CD4-positive, alpha-beta memory T cell (primary cell): ENCODE measurements at regions not wholly inside any gene's neighbourhood (a gene's known extent, or its start where the extent isn't known, plus 50 kb on each side); places are given as distances from the start of the nearest gene placed in this dataset.

Experiments
- CTCF ChIA-PET: fragments of 350-600 bp; sonication (Branson Sonifier 250); formaldehyde crosslinking; loops from one replicate; lab custom pipeline; 2021; ENCODE audit warnings: inconsistent platforms; ENCODE audit not compliant: partially characterized antibody; lab: Charles Lee
- POLR2A ChIA-PET: fragments of 350-600 bp; sonication (Branson Sonifier 250); formaldehyde crosslinking; loops from one replicate; lab custom pipeline; 2021; ENCODE audit not compliant: partially characterized antibody; lab: Charles Lee
- DNase-seq, 5 donors: peaks; one replicate each; pipeline versions ENCODE4 v3.0.0 to v3.0.0-alpha.2; 2020 to 2022; ENCODE audit warnings: mixed read lengths in 1 of 5
- H3K27ac ChIP-seq: one replicate; pipeline ENCODE4 v1.7.0; 2013; ENCODE audit warnings: low read depth, low read length
- H3K27me3 ChIP-seq: 2 replicates; pipeline ENCODE4 v1.7.0; 2013; ENCODE audit warnings: mild to moderate bottlenecking, low read length, moderate library complexity; ENCODE audit not compliant: insufficient read depth
- H3K36me3 ChIP-seq: 2 replicates; pipeline ENCODE4 v1.7.0; 2013; ENCODE audit warnings: mild to moderate bottlenecking, low read length, moderate library complexity; ENCODE audit not compliant: insufficient read depth
- H3K4me1 ChIP-seq: 2 replicates; pipeline ENCODE4 v1.7.0; 2013; ENCODE audit warnings: mild to moderate bottlenecking, low read length, moderate library complexity; ENCODE audit not compliant: insufficient read depth
- H3K4me3 ChIP-seq, 2 donors: one replicate each; pipeline ENCODE4 v1.7.0; 2013; ENCODE audit warnings: low read length in 2 of 2, mild to moderate bottlenecking in 1 of 2
- H3K9me3 ChIP-seq, 2 donors: one replicate each; pipeline ENCODE4 v1.7.0; 2013; ENCODE audit warnings: low read length in 2 of 2, control low read depth in 1 of 2; ENCODE audit not compliant: control insufficient read depth in 1 of 2
- H3K27ac Mint-ChIP-seq, 7 donors: one replicate each; pipeline ENCODE4 v1.8.0; 2020 to 2021; ENCODE audit warnings: mixed read lengths in 7 of 7, mild to moderate bottlenecking in 6 of 7, inconsistent platforms in 3 of 7, moderate library complexity in 3 of 7
- H3K27me3 Mint-ChIP-seq, 2 donors: one replicate each; pipeline ENCODE4 v1.8.0; 2020 to 2021; ENCODE audit warnings: mixed read lengths in 2 of 2
- H3K36me3 Mint-ChIP-seq, 2 donors: one replicate each; pipeline ENCODE4 v1.8.0; 2020 to 2021; ENCODE audit warnings: mixed read lengths in 2 of 2, inconsistent platforms in 1 of 2, mild to moderate bottlenecking in 1 of 2
- H3K4me1 Mint-ChIP-seq, 4 donors: one replicate each; pipeline ENCODE4 v1.8.0; 2020 to 2021; ENCODE audit warnings: mixed read lengths in 4 of 4, mild to moderate bottlenecking in 1 of 4
- H3K4me3 Mint-ChIP-seq, 8 donors: one replicate each; pipeline ENCODE4 v1.8.0; 2020 to 2021; ENCODE audit warnings: mixed read lengths in 8 of 8, mild to moderate bottlenecking in 7 of 8, moderate library complexity in 6 of 8, inconsistent platforms in 3 of 8
- H3K9me3 Mint-ChIP-seq, 8 donors: one replicate each; pipeline ENCODE4 v1.8.0; 2020 to 2021; ENCODE audit warnings: mixed read lengths in 8 of 8, mild to moderate bottlenecking in 5 of 8, inconsistent platforms in 3 of 8, moderate library complexity in 1 of 8
- intact Hi-C: fragments of 100-400 bp; cut with micrococcal nuclease; formaldehyde crosslinking; loops from one replicate; pipeline ENCODE4 v1.15.1; 2023

DNA sequence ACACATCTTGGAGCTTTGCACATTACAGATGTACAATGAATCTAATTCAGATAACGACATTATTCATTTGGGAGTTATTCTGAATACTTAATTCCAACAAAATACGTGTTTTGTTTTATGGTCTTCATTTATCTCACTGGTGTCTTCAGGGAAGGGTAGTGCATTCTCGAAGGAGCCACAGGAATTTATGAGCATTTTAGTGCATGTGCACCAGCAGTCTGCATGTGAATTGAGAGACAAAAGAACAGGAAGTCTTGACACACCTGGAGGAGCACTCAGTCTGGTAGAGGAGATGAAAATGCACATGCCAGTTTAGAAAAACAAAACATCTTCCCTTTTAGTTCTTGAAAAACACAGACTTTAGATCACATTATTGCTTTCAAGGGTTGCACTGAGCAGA lies 228.7 kb downstream of the LRATD1 start:
- CTCF ChIA-PET, result no interaction called here
- H3K9me3 ChIP-seq, result no peaks in the 10 kb centered on the region
- POLR2A ChIA-PET, result no interaction called here

DNA sequence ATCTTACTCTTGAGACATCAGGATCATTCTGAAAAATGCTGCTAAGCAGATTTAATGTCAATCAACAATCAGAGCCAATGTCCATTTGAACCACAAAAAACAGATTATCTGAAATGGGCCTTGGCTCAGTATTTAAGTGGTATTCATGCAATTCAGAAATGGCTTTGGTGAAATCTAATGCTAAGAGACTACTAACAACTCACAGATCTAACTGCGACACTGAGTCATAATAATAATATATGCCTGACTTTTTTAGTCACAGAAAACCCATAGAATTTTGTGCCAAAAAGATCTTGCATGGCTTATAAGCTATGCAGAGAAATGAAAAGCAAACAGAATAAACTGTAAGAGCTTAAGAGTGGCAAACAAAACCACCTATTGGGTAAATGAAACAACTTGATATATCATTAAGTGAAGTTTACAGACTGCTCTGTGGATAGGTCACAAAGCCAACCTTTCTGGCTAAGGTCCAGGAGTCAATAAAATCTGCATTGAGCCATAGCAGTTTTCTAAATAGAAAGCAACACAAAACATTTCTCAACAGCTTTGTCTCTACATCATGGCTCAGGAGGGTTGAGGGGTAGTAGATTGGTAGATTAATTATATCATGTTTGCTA lies 234.3 kb downstream of the LRATD1 start:
- H3K9me3 Mint-ChIP-seq, result peaks cover 2 to 11% (median 7%) of the 10 kb centered on the region in 8 donors

More for the DNA sequence above, 228.7 kb downstream of the LRATD1 start:
- no peak for DNase-seq
- H3K27ac ChIP-seq, result no peak overlapping the region
- no peaks in the 10 kb centered on the region for H3K27me3 ChIP-seq
- H3K36me3 ChIP-seq, result no peaks in the 10 kb centered on the region
- Mint-ChIP-seq H3K27ac (no peak overlapping the region), H3K4me1 (no peaks in the 10 kb centered on the region), H3K27me3 (no peaks in the 10 kb centered on the region), H3K9me3 (peaks cover 4 to 17% (median 5%) of the 10 kb centered on the region in 8 donors), H3K4me3 (no peak overlapping the region), H3K36me3 (no peaks in the 10 kb centered on the region)
- intact Hi-C loops, result no loop called here
- no peak overlapping the region for H3K4me3 ChIP-seq
- H3K4me1 ChIP-seq, result no peaks in the 10 kb centered on the region

DNA sequence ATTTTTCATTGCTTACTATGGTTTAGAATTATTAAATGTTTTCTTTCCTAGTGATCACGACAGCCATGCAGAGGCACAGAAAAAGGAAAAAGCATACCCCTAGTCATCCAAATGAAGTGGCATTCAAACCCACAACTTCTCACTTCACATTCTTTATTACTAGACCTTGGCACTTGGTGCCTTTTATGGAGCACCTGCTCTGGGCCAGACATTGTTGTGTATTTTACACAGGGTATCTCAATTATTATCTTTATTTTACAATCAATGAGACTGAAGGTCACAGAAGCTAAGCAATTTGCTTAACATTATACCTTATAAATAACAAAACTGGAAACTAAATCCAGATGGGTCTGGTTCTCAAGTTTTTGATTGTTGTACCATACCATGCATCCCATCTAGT lies 235.3 kb downstream of the LRATD1 start:
- Mint-ChIP-seq H3K27ac (no peak overlapping the region), H3K36me3 (no peaks in the 10 kb centered on the region), H3K4me3 (no peak overlapping the region), H3K27me3 (peaks cover 0 to 2% of the 10 kb centered on the region in 2 donors), H3K4me1 (peaks cover 0 to 3% (median 0%) of the 10 kb centered on the region in 4 donors), H3K9me3 (peaks cover 2 to 11% (median 7%) of the 10 kb centered on the region in 8 donors)
- Histone ChIP-seq H3K36me3 (no peaks in the 10 kb centered on the region), H3K27ac (no peak overlapping the region), H3K27me3 (no peaks in the 10 kb centered on the region), H3K4me3 (no peak overlapping the region), H3K9me3 (no peaks in the 10 kb centered on the region), H3K4me1 (no peaks in the 10 kb centered on the region)
- no peak for DNase-seq
- ChIA-PET CTCF (no interaction called here), POLR2A (no interaction called here)
- intact Hi-C loops, result no loop called here

More for the DNA sequence above, 234.3 kb downstream of the LRATD1 start:
- Mint-ChIP-seq H3K4me3 (no peak overlapping the region), H3K4me1 (peaks cover 0 to 2% (median 0%) of the 10 kb centered on the region in 4 donors), H3K36me3 (no peaks in the 10 kb centered on the region), H3K27me3 (peaks cover 0 to 2% of the 10 kb centered on the region in 2 donors), H3K27ac (no peak overlapping the region)
- ChIA-PET CTCF (no interaction called here), POLR2A (no interaction called here)
- intact Hi-C loops, result no loop called here
- Histone ChIP-seq H3K9me3 (no peaks in the 10 kb centered on the region), H3K27me3 (no peaks in the 10 kb centered on the region), H3K4me3 (no peak overlapping the region), H3K4me1 (no peaks in the 10 kb centered on the region), H3K27ac (no peak overlapping the region), H3K36me3 (no peaks in the 10 kb centered on the region)
- no peak for DNase-seq

DNA sequence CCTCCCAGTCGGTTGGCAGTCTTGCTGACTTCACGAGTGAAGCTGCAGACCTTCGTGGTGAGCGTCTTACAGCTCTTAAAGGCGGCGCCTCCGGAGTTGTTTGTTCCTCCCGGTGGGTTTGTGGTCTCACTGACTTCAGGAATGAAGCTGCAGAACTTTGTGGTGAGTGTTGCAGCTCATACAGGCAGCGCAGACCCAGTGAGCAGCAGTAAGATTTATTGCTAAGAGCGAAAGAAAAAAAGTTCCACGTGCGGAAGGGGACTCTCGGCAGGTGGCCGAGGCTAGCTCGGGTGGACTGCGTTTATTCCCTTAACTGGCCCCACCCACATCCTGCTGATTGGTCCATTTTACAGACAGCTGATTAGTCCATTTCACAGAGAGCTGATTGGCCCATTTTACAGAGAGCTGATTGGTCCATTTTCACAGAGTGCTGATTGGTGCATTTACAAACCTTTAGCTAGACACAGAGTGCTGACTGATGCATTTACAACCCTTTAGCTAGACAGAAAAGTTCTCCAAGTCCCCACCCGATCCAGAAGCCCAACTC lies 240.3 kb downstream of the LRATD1 start:
- Mint-ChIP-seq H3K4me1 (peaks cover 0 to 3% (median 0%) of the 10 kb centered on the region in 4 donors), H3K36me3 (no peaks in the 10 kb centered on the region), H3K27ac (no peak overlapping the region), H3K4me3 (peak overlapping the region in 5 of 8 donors; percentile 9 to 63 (median 41)), H3K27me3 (peaks cover 0 to 4% of the 10 kb centered on the region in 2 donors), H3K9me3 (peaks cover 2 to 8% (median 5%) of the 10 kb centered on the region in 8 donors)
- POLR2A ChIA-PET, result no interaction called here
- Histone ChIP-seq H3K27me3 (no peaks in the 10 kb centered on the region), H3K4me3 (no peak overlapping the region), H3K4me1 (no peaks in the 10 kb centered on the region), H3K36me3 (no peaks in the 10 kb centered on the region), H3K9me3 (no peaks in the 10 kb centered on the region), H3K27ac (no peak overlapping the region)
- DNase-seq, result no peak
- CTCF ChIA-PET, result no interaction called here
- intact Hi-C loops, result no loop called here

DNA sequence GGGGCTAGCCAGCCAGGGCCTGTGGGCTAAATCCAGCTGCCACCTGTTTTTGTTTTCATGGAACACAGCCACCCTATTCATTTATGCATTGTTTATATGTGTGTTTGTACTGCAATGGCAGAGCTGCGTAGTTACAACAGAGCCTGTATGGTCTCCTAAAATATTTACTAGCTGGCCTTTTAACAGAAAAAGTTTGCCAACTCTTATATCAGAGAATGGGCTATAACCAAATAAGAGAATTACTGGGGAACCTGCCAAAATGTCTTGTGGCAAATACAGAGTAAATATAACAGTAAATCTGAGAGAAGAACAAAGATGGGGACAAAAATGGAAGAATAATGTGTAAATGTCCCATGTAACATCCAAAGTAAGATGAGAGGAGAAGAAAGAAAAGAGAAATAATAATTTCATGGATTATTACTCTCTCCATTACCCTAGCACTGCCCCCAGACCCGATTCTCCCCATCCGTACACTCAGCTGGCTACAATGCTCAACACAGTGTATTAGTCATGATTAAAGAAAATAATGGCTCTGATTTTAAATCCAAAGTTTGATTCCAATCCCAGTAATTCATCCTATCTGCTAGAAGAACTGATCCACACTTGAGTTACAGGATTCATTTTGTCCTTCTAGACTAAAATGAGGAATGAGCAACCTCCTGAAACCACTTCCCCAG lies 249.3 kb downstream of the LRATD1 start:
- Mint-ChIP-seq H3K36me3 (no peaks in the 10 kb centered on the region), H3K4me1 (no peaks in the 10 kb centered on the region), H3K9me3 (peaks cover 0 to 3% (median 0%) of the 10 kb centered on the region in 8 donors), H3K4me3 (no peak overlapping the region), H3K27me3 (peaks cover 0 to 3% of the 10 kb centered on the region in 2 donors), H3K27ac (no peak overlapping the region)
- no peak for DNase-seq
- Histone ChIP-seq H3K27ac (no peak overlapping the region), H3K4me1 (no peaks in the 10 kb centered on the region), H3K4me3 (no peak overlapping the region), H3K27me3 (no peaks in the 10 kb centered on the region), H3K9me3 (no peaks in the 10 kb centered on the region), H3K36me3 (no peaks in the 10 kb centered on the region)
- ChIA-PET POLR2A (no interaction called here), CTCF (no interaction called here)
- intact Hi-C loops, result no loop called here

DNA sequence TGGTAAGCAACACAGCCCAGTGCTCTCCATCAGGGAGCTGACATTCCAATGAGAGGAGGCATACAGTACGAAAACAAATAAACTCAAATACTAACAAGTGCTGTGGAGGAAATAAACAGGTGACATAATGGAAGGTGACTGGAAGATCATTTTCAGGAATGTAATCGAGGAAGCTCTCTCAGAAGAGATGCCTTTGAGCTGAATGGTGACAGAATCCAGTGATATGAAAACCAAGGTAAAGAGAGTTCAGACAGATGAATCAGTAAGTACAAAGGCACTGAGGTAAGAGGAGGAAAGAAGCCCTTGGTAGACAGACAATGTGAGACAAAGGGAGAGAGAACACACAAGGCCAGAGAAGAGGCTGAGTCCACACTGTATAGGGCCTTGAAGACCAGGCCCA lies 252.1 kb downstream of the LRATD1 start:
- POLR2A ChIA-PET, result no interaction called here
- H3K4me1 Mint-ChIP-seq, result no peaks in the 10 kb centered on the region

DNA sequence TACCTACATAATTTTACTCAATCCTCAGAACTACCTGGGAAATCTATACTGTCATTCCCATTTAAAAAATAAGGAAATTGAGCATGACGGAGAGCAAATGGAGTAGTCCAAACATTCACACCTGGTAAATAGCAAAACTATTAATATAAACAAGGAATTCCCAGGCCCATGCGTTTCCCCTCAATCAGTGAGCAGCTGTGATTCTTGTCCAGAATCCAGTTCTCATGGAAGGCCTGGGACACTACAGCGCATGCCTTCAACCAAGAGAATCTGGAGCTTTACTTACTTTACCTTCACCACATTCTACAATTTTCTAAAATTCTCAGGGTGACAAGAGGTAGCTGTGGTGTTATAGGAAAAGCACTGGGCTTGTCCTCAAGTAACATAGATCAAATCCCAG lies 259.0 kb downstream of the LRATD1 start:
- Histone ChIP-seq H3K36me3 (no peaks in the 10 kb centered on the region), H3K4me3 (no peak overlapping the region), H3K27ac (no peak overlapping the region), H3K27me3 (no peaks in the 10 kb centered on the region), H3K9me3 (no peaks in the 10 kb centered on the region), H3K4me1 (no peaks in the 10 kb centered on the region)
- ChIA-PET CTCF (interaction anchor here (0.6 kb wide), 1 partner anchor 12 kb away, joined by 3 read pairs; no protein-coding TSS in a partner anchor), POLR2A (no interaction called here)
- H3K9me3 Mint-ChIP-seq, result peaks cover 0 to 4% (median 0%) of the 10 kb centered on the region in 8 donors
- H3K27me3 Mint-ChIP-seq, result peaks cover 0 to 4% of the 10 kb centered on the region in 2 donors
- DNase-seq, result no peak
- no peaks in the 10 kb centered on the region for H3K36me3 Mint-ChIP-seq
- H3K27ac Mint-ChIP-seq, result no peak overlapping the region
- H3K4me3 Mint-ChIP-seq, result no peak overlapping the region
- no peaks in the 10 kb centered on the region for H3K4me1 Mint-ChIP-seq
- intact Hi-C loops, result no loop called here

More for the DNA sequence above, 252.1 kb downstream of the LRATD1 start:
- Histone ChIP-seq H3K36me3 (no peaks in the 10 kb centered on the region), H3K27ac (no peak overlapping the region), H3K4me1 (no peaks in the 10 kb centered on the region), H3K27me3 (no peaks in the 10 kb centered on the region), H3K9me3 (no peaks in the 10 kb centered on the region), H3K4me3 (no peak overlapping the region)
- Mint-ChIP-seq H3K27ac (no peak overlapping the region), H3K36me3 (no peaks in the 10 kb centered on the region), H3K9me3 (peaks cover 0 to 4% (median 0%) of the 10 kb centered on the region in 8 donors), H3K27me3 (peaks cover 0 to 3% of the 10 kb centered on the region in 2 donors), H3K4me3 (no peak overlapping the region)
- no peak for DNase-seq
- CTCF ChIA-PET, result no interaction called here
- intact Hi-C loops, result no loop called here
